K562 (cell line): ENCODE measurements at regions not wholly inside any gene's neighbourhood (a gene's known extent, or its start where the extent isn't known, plus 50 kb on each side); places are given as distances from the start of the nearest gene placed in this dataset.

Experiments used
- ARID1B ChIP-seq: fragments of 450-650 bp; IDR thresholded peaks from 2 replicates; pipeline ENCODE4 v1.6.1; 2016; ENCODE audit warnings: antibody characterized with exemption, mild to moderate bottlenecking, inconsistent platforms
- ASH1L ChIP-seq: fragments of 450-650 bp; IDR thresholded peaks from 2 replicates; pipeline ENCODE4 v1.6.1; 2018; ENCODE audit warnings: borderline replicate concordance, mild to moderate bottlenecking, low read depth; ENCODE audit not compliant: partially characterized antibody
- CC2D1A ChIP-seq: fragments of 450-650 bp; IDR thresholded peaks from 2 replicates; pipeline ENCODE4 v1.6.1; 2017; ENCODE audit warnings: mild to moderate bottlenecking
- CTBP1 ChIP-seq: fragments of 450-650 bp; IDR thresholded peaks from 2 replicates; pipeline ENCODE4 v1.6.1; 2016; ENCODE audit warnings: borderline replicate concordance
- ELF2 ChIP-seq: fragments of 250-450 bp; sonication (Bioruptor Pico); IDR thresholded peaks from 2 replicates; pipeline ENCODE4 v1.5.0; 2021; ENCODE audit warnings: mild to moderate bottlenecking
- GATAD2B ChIP-seq: fragments of 450-650 bp; IDR thresholded peaks from 2 replicates; pipeline ENCODE4 v1.6.1; 2017; ENCODE audit warnings: mild to moderate bottlenecking, borderline replicate concordance
- HDAC2 ChIP-seq: fragments of 450-650 bp; IDR thresholded peaks from 2 replicates; pipeline ENCODE4 v1.6.1; 2016; ENCODE audit warnings: mild to moderate bottlenecking
- HMBOX1 ChIP-seq: sonication (generic); IDR thresholded peaks from 2 replicates; pipeline ENCODE4 v1.6.1; 2016
- JUND ChIP-seq, 2 experiments: IDR thresholded peaks; 2 replicates in 1 of 2; 3 replicates in 1 of 2; pipeline ENCODE4 v1.6.1; 2011; ENCODE audit warnings: borderline replicate concordance in 2 of 2, low read depth in 2 of 2, low read length in 2 of 2, improper control_type of control experiment in 1 of 2, missing biosample characterization in 1 of 2, missing genetic modification characterization in 1 of 2, missing genetic modification reagents in 1 of 2
- LEF1 ChIP-seq: fragments of 450-650 bp; IDR thresholded peaks from 2 replicates; pipeline ENCODE4 v1.6.1; 2016; ENCODE audit warnings: mild to moderate bottlenecking
- MAFF ChIP-seq: IDR thresholded peaks from 2 replicates; pipeline ENCODE4 v1.6.1; 2012; ENCODE audit warnings: low read length, improper control_type of control experiment
- NCOA1 ChIP-seq: fragments of 450-650 bp; IDR thresholded peaks from 2 replicates; pipeline ENCODE4 v1.6.1; 2016; ENCODE audit warnings: low read depth
- POLR2AphosphoS5 ChIP-seq: IDR thresholded peaks from 2 replicates; pipeline ENCODE4 v1.6.1; 2011; ENCODE audit warnings: mild to moderate bottlenecking, low read depth, low read length, moderate library complexity; ENCODE audit not compliant: control insufficient read depth, insufficient read depth
- RBM25 ChIP-seq: fragments of 200-400 bp; formaldehyde crosslinking; IDR thresholded peaks from 2 replicates; pipeline ENCODE4 v1.6.1; 2018; ENCODE audit warnings: low read length, low read depth, moderate library complexity; ENCODE audit not compliant: severe bottlenecking
- RCOR1 ChIP-seq, 2 experiments: IDR thresholded peaks; 2 replicates each; pipeline ENCODE4 v1.6.1; 2012; ENCODE audit warnings: low read depth in 2 of 2, low read length in 2 of 2, borderline replicate concordance in 1 of 2, improper control_type of control experiment in 1 of 2
- SOX6 ChIP-seq: fragments of 450-650 bp; IDR thresholded peaks from 2 replicates; pipeline ENCODE4 v1.6.1; 2014; ENCODE audit warnings: mild to moderate bottlenecking
- SREBF1 ChIP-seq: fragments of 150-350 bp; IDR thresholded peaks from 2 replicates; pipeline ENCODE4 v1.6.1; 2014; ENCODE audit warnings: antibody characterized with exemption, low read depth, low read length, borderline replicate concordance
- STAT5A ChIP-seq: IDR thresholded peaks from 2 replicates; pipeline ENCODE4 v1.6.1; 2012; ENCODE audit warnings: low read length, inconsistent platforms, borderline replicate concordance
- TAL1 ChIP-seq: fragments of 450-650 bp; IDR thresholded peaks from 2 replicates; pipeline ENCODE4 v1.6.1; 2016; ENCODE audit warnings: mild to moderate bottlenecking
- TOE1 ChIP-seq, 2 experiments: fragments of 450-650 bp in 1 of 2; sonication (generic) in 1 of 2; formaldehyde crosslinking in 1 of 2; IDR thresholded peaks; 2 replicates each; pipeline versions ENCODE4 v1.7.1 to v1.8.0; 2016 to 2022; ENCODE audit warnings: borderline replicate concordance in 2 of 2, mild to moderate bottlenecking in 2 of 2, antibody characterized with exemption in 1 of 2, inconsistent platforms in 1 of 2, low read depth in 1 of 2, missing genetic modification reagents in 1 of 2, moderate library complexity in 1 of 2
- TF ChIP-seq, protein P1 (sequence below), 2 experiments: fragments of 450-650 bp; conservative IDR thresholded peaks; 2 replicates each; pipeline ENCODE4 v1.6.1; 2017; ENCODE audit warnings: mild to moderate bottlenecking in 2 of 2, moderate library complexity in 2 of 2
- TF ChIP-seq, protein P2 (sequence below): IDR thresholded peaks from 2 replicates; pipeline ENCODE4 v1.6.1; 2014; ENCODE audit warnings: antibody characterized with exemption

- TF ChIP-seq RBM25, result peak; percentile 64
- TF ChIP-seq MAFF, result peak; percentile 23; the same call in 1 of the 2 replicates
- TF ChIP-seq ELF2 (CRISPR knock-in tag), result no peak
- TF ChIP-seq TAL1, result peak; percentile 58
- TF ChIP-seq LEF1, result peak; percentile 89; the same call in 1 of the 2 replicates
- TF ChIP-seq, protein P1, sequence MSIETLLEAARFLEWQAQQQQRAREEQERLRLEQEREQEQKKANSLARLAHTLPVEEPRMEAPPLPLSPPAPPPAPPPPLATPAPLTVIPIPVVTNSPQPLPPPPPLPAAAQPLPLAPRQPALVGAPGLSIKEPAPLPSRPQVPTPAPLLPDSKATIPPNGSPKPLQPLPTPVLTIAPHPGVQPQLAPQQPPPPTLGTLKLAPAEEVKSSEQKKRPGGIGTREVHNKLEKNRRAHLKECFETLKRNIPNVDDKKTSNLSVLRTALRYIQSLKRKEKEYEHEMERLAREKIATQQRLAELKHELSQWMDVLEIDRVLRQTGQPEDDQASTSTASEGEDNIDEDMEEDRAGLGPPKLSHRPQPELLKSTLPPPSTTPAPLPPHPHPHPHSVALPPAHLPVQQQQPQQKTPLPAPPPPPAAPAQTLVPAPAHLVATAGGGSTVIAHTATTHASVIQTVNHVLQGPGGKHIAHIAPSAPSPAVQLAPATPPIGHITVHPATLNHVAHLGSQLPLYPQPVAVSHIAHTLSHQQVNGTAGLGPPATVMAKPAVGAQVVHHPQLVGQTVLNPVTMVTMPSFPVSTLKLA (conservative IDR thresholded peaks at IDR 0.05), result peak in 1 of 2 experiments; percentile 43; a peak in 1 of 4 replicates
- TF ChIP-seq RCOR1 (IDR thresholded peaks at IDR 0.05; ENCODE audit: borderline replicate concordance in 1 of 2, low read depth in 2 of 2, low read length in 2 of 2), result peak; percentile 56 to 89; a peak in 3 of 4 replicates
- peak; percentile 74; the same call in 1 of the 2 replicates for TF ChIP-seq HMBOX1
- peak; percentile 82 for TF ChIP-seq STAT5A
- peak; percentile 95 for TF ChIP-seq ARID1B
- TF ChIP-seq CTBP1, result peak; percentile 95
- TF ChIP-seq SOX6, result peak; percentile 97
- TF ChIP-seq HDAC2, result peak; percentile 73; the same call in 1 of the 2 replicates
- peak; percentile 12; the same call in 1 of the 2 replicates for TF ChIP-seq CC2D1A
- TF ChIP-seq SREBF1, result no peak
- peak; percentile 57 for TF ChIP-seq POLR2AphosphoS5
- TF ChIP-seq, protein P2, sequence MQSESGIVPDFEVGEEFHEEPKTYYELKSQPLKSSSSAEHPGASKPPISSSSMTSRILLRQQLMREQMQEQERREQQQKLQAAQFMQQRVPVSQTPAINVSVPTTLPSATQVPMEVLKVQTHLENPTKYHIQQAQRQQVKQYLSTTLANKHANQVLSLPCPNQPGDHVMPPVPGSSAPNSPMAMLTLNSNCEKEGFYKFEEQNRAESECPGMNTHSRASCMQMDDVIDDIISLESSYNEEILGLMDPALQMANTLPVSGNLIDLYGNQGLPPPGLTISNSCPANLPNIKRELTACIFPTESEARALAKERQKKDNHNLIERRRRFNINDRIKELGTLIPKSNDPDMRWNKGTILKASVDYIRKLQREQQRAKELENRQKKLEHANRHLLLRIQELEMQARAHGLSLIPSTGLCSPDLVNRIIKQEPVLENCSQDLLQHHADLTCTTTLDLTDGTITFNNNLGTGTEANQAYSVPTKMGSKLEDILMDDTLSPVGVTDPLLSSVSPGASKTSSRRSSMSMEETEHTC, result peak; percentile 23; the same call in 1 of the 2 replicates
- TF ChIP-seq JUND (IDR thresholded peaks at IDR 0.05; ENCODE audit: borderline replicate concordance, low read depth, low read length), result peak; percentile 96
- peak; percentile 94; the same call in 2 of the 3 replicates for TF ChIP-seq JUND (tag; IDR thresholded peaks at IDR 0.05; ENCODE audit: borderline replicate concordance, low read depth, low read length)
- TF ChIP-seq TOE1 (IDR thresholded peaks at IDR 0.05; ENCODE audit: borderline replicate concordance), result peak; percentile 47; the same call in 1 of the 2 replicates
- no peak for TF ChIP-seq TOE1 (CRISPR knock-in tag; IDR thresholded peaks at IDR 0.05; ENCODE audit: borderline replicate concordance, low read depth)
- peak; percentile 23 for TF ChIP-seq ASH1L
- peak; percentile 96 for TF ChIP-seq GATAD2B
- TF ChIP-seq NCOA1, result peak; percentile 71; the same call in 1 of the 2 replicates
These were observed 201.1 kb downstream of the SAMD5 start (continued) for GRCh38 chr6:147709396-147710272.
